ENCODE measurements at regions not wholly inside any gene's neighbourhood (a gene's known extent, or its start where the extent isn't known, plus 50 kb on each side); places are given as distances from the start of the nearest gene placed in this dataset.

- ATAC-seq = no peak
These were observed 894.5 kb upstream of the ACVR2A start for GRCh38 chr2:146950361-146950760.

GRCh38 chr2:146949400-146949799, 895.4 kb upstream of the ACVR2A start:
- TF ChIP-seq RARB (CRISPR knock-in tag; IDR thresholded peaks at IDR 0.05) (no peak), TCF4 (CRISPR knock-in tag; IDR thresholded peaks at IDR 0.05; ENCODE audit: borderline replicate concordance) (no peak), ZNF565 (CRISPR knock-in tag; conservative IDR thresholded peaks at IDR 0.05; ENCODE audit: low read depth) (no peak), BACH2 (CRISPR knock-in tag; IDR thresholded peaks at IDR 0.05; ENCODE audit: borderline replicate concordance) (no peak), POU6F1 (CRISPR knock-in tag; IDR thresholded peaks at IDR 0.05; ENCODE audit: borderline replicate concordance, low read depth) (no peak), ISL1 (CRISPR knock-in tag; IDR thresholded peaks at IDR 0.05) (no peak), TOX (CRISPR knock-in tag; IDR thresholded peaks at IDR 0.05; ENCODE audit: borderline replicate concordance) (no peak), ZNF70 (CRISPR knock-in tag; IDR thresholded peaks at IDR 0.05) (no peak), PPARA (CRISPR knock-in tag; IDR thresholded peaks at IDR 0.05; ENCODE audit: borderline replicate concordance) (no peak), CSDC2 (CRISPR knock-in tag; IDR thresholded peaks at IDR 0.05) (no peak), ZFP30 (CRISPR knock-in tag; IDR thresholded peaks at IDR 0.05) (no peak), ARNTL (CRISPR knock-in tag; IDR thresholded peaks at IDR 0.05; ENCODE audit: borderline replicate concordance, low read depth) (no peak), ZFP3 (CRISPR knock-in tag; IDR thresholded peaks at IDR 0.05) (no peak), CSRNP3 (CRISPR knock-in tag; IDR thresholded peaks at IDR 0.05) (no peak), ZNF8 (CRISPR knock-in tag; IDR thresholded peaks at IDR 0.05) (no peak)
- ATAC-seq = no peak

More at GRCh38 chr2:146950361-146950760, 894.5 kb upstream of the ACVR2A start:
- TF ChIP-seq ZFP3 (CRISPR knock-in tag; IDR thresholded peaks at IDR 0.05) (no peak), ZNF565 (CRISPR knock-in tag; conservative IDR thresholded peaks at IDR 0.05; ENCODE audit: low read depth) (no peak), OSR1 (CRISPR knock-in tag; IDR thresholded peaks at IDR 0.05) (no peak), ISL1 (CRISPR knock-in tag; IDR thresholded peaks at IDR 0.05) (no peak), PATZ1 (CRISPR knock-in tag; IDR thresholded peaks at IDR 0.05; ENCODE audit: borderline replicate concordance) (no peak), ZC3H10 (CRISPR knock-in tag; IDR thresholded peaks at IDR 0.05) (no peak), POU6F1 (CRISPR knock-in tag; IDR thresholded peaks at IDR 0.05; ENCODE audit: borderline replicate concordance, low read depth) (no peak), PPARA (CRISPR knock-in tag; IDR thresholded peaks at IDR 0.05; ENCODE audit: borderline replicate concordance) (no peak), GLIS3 (CRISPR knock-in tag; IDR thresholded peaks at IDR 0.05) (no peak), ZFP30 (CRISPR knock-in tag; IDR thresholded peaks at IDR 0.05) (no peak), ARNTL (CRISPR knock-in tag; IDR thresholded peaks at IDR 0.05; ENCODE audit: borderline replicate concordance, low read depth) (no peak)

GRCh38 chr2:146944601-146945000, 900.2 kb upstream of the ACVR2A start:
- no peak for TF ChIP-seq TOX (CRISPR knock-in tag; IDR thresholded peaks at IDR 0.05; ENCODE audit: borderline replicate concordance)
- no peak for TF ChIP-seq OSR1 (CRISPR knock-in tag; IDR thresholded peaks at IDR 0.05)
- TF ChIP-seq ZFP3 (CRISPR knock-in tag; IDR thresholded peaks at IDR 0.05) = no peak
- no peak for TF ChIP-seq ZNF70 (CRISPR knock-in tag; IDR thresholded peaks at IDR 0.05)
- no peak for TF ChIP-seq ZNF8 (CRISPR knock-in tag; IDR thresholded peaks at IDR 0.05)
- no peak for TF ChIP-seq TSHZ2 (CRISPR knock-in tag; IDR thresholded peaks at IDR 0.05)
- no peak for TF ChIP-seq CSRNP3 (CRISPR knock-in tag; IDR thresholded peaks at IDR 0.05)
- no peak for TF ChIP-seq ZNF565 (CRISPR knock-in tag; conservative IDR thresholded peaks at IDR 0.05; ENCODE audit: low read depth)
- TF ChIP-seq PPARA (CRISPR knock-in tag; IDR thresholded peaks at IDR 0.05; ENCODE audit: borderline replicate concordance) = no peak
- TF ChIP-seq ARNTL (CRISPR knock-in tag; IDR thresholded peaks at IDR 0.05; ENCODE audit: borderline replicate concordance, low read depth) = no peak
- TF ChIP-seq POU6F1 (CRISPR knock-in tag; IDR thresholded peaks at IDR 0.05; ENCODE audit: borderline replicate concordance, low read depth) = no peak
- no peak for TF ChIP-seq SNAI2 (CRISPR knock-in tag; IDR thresholded peaks at IDR 0.05)
- TF ChIP-seq ZC3H10 (CRISPR knock-in tag; IDR thresholded peaks at IDR 0.05) = no peak
- no peak for TF ChIP-seq GLIS3 (CRISPR knock-in tag; IDR thresholded peaks at IDR 0.05)
- TF ChIP-seq ZFP30 (CRISPR knock-in tag; IDR thresholded peaks at IDR 0.05) = no peak
- ATAC-seq = no peak
